Omental fat pad (tissue), 3 donors: ENCODE measurements at regions not wholly inside any gene's neighbourhood (a gene's known extent, or its start where the extent isn't known, plus 50 kb on each side); places are given as distances from the start of the nearest gene placed in this dataset.
"Not testable (repeated sequence)": the region's sequence is repeated elsewhere in the genome, so short reads cannot be mapped to it uniquely, and the experiment has no call there.

Source experiments
- ATAC-seq: fragments of 150-250 bp; one replicate; pipeline ENCODE4 v1.9.1; 2016; ENCODE audit warnings: mild to moderate bottlenecking, moderate library complexity; ENCODE audit not compliant: low FRiP score
- DNase-seq: peaks from one replicate; pipeline ENCODE4 v3.0.0-alpha.2; 2019; ENCODE audit warnings: low spot score
- TF ChIP-seq, protein P1 (sequence below), 3 donors: fragments of 450-650 bp; IDR thresholded peaks; one replicate each; pipeline ENCODE4 v1.5.1; 2016 to 2017; ENCODE audit warnings: antibody characterized with exemption in 3 of 3, mild to moderate bottlenecking in 3 of 3, moderate library complexity in 2 of 3

DNA sequence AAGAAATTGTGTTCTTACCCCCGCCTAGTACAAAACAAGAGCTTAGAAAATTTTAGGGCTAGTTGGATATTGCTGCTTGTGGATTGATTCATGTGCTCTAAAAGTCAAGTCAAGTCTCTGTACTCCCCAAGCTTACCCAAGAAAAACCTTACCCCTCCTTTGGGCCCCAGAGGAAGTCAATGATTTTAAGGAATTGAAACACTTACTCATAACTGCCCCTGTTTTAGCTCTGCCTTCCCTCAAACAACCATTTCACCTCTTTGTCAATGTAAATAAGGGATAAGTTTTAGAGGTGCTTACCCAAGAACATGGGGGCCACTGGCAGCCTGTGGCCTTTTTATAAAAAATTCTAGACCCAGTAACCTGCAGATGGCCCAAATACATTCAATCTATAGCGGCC lies 136.6 kb upstream of the RMP24 start:
- no peak for ATAC-seq
- DNase-seq: no peak
- TF ChIP-seq, protein P1, sequence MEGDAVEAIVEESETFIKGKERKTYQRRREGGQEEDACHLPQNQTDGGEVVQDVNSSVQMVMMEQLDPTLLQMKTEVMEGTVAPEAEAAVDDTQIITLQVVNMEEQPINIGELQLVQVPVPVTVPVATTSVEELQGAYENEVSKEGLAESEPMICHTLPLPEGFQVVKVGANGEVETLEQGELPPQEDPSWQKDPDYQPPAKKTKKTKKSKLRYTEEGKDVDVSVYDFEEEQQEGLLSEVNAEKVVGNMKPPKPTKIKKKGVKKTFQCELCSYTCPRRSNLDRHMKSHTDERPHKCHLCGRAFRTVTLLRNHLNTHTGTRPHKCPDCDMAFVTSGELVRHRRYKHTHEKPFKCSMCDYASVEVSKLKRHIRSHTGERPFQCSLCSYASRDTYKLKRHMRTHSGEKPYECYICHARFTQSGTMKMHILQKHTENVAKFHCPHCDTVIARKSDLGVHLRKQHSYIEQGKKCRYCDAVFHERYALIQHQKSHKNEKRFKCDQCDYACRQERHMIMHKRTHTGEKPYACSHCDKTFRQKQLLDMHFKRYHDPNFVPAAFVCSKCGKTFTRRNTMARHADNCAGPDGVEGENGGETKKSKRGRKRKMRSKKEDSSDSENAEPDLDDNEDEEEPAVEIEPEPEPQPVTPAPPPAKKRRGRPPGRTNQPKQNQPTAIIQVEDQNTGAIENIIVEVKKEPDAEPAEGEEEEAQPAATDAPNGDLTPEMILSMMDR (IDR thresholded peaks at IDR 0.05): no peak

DNA sequence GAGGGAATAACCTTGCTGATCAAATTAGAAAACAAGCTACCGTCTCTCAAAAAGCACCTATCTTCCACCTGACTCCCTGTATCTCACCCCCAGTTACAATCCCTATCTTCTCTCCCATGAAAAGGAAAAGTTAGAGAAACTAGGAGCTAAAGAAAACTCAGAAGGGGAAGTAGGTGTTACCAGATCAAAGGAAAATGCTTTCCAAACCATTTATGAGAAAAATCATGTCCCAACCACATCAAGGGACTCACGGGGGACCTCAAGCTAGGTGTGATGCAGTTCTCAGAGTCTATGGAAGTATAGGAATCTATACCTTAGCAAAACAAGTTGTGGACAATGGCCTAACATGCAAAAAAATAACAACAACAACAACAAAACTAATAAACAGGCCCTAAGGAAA lies 135.5 kb upstream of the RMP24 start:
- DNase-seq: no peak
- TF ChIP-seq, protein P1 (IDR thresholded peaks at IDR 0.05): no peak
- ATAC-seq: no peak

DNA sequence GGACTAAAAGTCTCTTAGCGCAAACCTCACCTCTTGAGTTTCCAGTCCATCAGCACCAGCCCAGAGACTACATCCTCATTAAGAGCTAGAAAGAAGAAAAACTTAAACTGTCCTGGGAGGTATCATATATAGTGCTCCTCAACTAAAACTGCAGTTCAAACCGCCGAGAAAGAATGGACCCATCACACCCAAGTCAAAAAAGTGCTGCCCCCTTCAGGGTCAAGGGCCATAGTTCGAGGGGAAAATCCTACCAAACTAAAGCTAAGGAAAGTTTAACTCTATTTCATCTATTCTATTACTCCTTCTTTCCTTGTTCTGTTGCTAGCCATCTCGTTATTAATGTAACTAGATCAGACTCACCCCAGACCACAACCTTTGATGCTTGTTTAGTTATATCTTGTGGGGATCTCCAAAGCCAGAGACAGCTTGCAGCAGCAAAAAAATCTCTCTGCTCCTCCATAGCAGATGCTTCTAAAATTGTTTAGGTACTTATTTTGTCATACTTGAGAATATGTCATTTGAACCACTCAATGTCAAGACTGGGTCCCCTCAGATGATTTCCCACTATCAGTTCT lies 134.5 kb upstream of the RMP24 start:
- TF ChIP-seq, protein P1 (IDR thresholded peaks at IDR 0.05): no peak
- DNase-seq (no peak), ATAC-seq (no peak)

GRCh38 chr18:35841283-35841682 lies 131.2 kb upstream of the RMP24 start:
- ATAC-seq (no peak), DNase-seq (no peak)
- TF ChIP-seq, protein P1 (IDR thresholded peaks at IDR 0.05): no peak

DNA sequence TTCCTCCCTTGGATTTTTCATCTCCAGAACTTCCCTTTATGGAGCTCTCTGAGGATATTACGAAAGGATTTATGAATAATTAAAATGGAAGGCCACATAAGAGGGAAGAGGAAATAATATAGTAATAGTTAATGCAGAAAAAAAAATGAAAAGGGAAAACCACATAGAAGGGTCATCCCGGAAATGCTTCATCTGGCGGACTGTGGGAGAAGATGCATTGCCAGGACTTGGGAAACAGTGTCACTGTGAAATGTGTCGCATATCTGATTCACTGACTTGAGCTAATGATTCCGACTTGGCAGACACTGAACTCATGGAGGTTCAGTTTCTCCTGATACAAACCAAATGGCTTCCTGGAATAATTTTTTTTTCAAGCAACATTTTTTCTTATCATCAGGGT lies 129.9 kb upstream of the RMP24 start:
- DNase-seq: no peak
- TF ChIP-seq, protein P1 (IDR thresholded peaks at IDR 0.05): no peak
- ATAC-seq: no peak

DNA sequence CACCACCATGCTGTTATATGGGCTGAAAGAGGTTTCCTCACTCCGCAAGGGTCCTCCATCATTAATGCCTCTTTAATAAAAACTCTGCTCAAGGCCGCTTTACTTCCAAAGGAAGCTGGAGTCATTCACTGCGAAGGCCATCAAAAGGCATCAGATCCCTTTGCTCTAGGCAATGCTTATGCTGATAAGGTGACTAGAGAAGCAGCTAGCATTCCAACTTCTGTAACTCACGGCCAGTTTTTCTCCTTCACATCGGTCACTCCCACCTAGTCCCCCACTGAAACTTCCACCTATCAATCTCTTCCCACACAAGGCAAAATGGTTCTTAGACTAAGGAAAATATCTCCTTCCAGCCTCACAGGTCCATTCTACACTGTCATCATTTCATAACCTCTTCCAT lies 124.2 kb upstream of the RMP24 start:
- DNase-seq, ATAC-seq: not testable (repeated sequence)

GRCh38 chr18:35849241-35849640 lies 123.2 kb upstream of the RMP24 start:
- not testable (repeated sequence) for DNase-seq, ATAC-seq

DNA sequence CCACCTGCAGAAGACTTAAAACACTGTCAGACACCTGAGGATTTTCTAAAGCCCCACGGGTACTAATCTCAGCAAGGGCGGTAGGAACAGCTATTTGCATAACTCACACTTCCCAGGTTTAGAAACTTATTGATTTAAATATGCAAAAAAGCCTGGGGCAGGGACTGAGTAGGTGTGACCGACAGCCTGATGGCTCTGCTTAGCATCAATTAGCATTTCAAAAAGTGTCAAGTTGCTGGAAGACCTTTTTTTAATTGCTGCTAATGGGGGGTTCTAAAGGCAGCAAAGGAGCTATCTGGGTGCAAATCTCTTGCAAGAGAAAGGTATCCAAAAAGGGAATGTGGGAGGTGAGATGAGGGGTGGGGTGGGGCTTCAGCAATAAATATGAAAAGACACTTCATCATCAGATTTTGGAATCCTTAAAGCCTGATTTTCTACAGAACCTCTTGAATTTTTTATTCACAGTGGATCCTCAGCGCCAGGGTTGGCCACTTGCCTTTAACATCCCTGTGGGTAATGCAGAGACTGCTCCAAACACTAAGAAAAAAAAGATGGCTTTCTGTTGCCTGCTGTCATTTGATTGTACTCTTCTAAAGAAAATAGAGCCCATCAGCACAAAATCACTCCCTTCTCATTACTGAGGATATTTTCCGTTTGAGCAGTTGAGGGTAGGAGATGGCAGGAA lies 121.1 kb upstream of the RMP24 start:
- ATAC-seq (no peak), DNase-seq (no peak)
- TF ChIP-seq, protein P1 (IDR thresholded peaks at IDR 0.05): no peak
